ENCODE measurements at regions not wholly inside any gene's neighbourhood (a gene's known extent, or its start where the extent isn't known, plus 50 kb on each side); places are given as distances from the start of the nearest gene placed in this dataset.

- ATAC-seq (no peak), DNase-seq (ENCODE audit: low spot score) (no peak)
- Mint-ChIP-seq H3K27me3 (ENCODE audit: low read depth) (no peaks in the 10 kb centered on the region; the same call in 1 of the 2 replicates), H3K27ac (no peak overlapping the region), H3K4me3 (no peak overlapping the region), H3K9me3 (no peaks in the 10 kb centered on the region), H3K36me3 (no peaks in the 10 kb centered on the region), H3K4me1 (peaks cover 18% of the 10 kb centered on the region)
- CTCF ChIA-PET, result no interaction called here
- POLR2A ChIA-PET, result no interaction called here
- no peak for TF ChIP-seq ZNF396 (CRISPR knock-in tag; IDR thresholded peaks at IDR 0.05; ENCODE audit: borderline replicate concordance)
- no peak for TF ChIP-seq ZBTB21 (CRISPR knock-in tag; IDR thresholded peaks at IDR 0.05; ENCODE audit: borderline replicate concordance)
- no peak for TF ChIP-seq ZNF281 (CRISPR knock-in tag; IDR thresholded peaks at IDR 0.05)
- no peak for TF ChIP-seq TP53 (CRISPR knock-in tag; IDR thresholded peaks at IDR 0.05)
- no peak for TF ChIP-seq NR1H2 (CRISPR knock-in tag; IDR thresholded peaks at IDR 0.05)
These were observed 59.9 kb upstream of the SKAP2 start for GRCh38 chr7:26924149-26924767.

GRCh38 chr7:26919906-26920493 lies 55.6 kb upstream of the SKAP2 start:
- Mint-ChIP-seq H3K9me3 (no peaks in the 10 kb centered on the region), H3K36me3 (no peaks in the 10 kb centered on the region), H3K4me3 (no peak overlapping the region), H3K27ac (no peak overlapping the region), H3K27me3 (ENCODE audit: low read depth) (no peaks in the 10 kb centered on the region; the same call in 1 of the 2 replicates), H3K4me1 (peaks cover 20% of the 10 kb centered on the region)
- DNase-seq (ENCODE audit: low spot score) (no peak), ATAC-seq (no peak)
- CTCF ChIA-PET, result interaction anchor here (0.6 kb wide), 1 partner anchor 10 kb away, joined by 3 read pairs; no protein-coding TSS in a partner anchor
- POLR2A ChIA-PET, result no interaction called here
- TF ChIP-seq NR1H2 (CRISPR knock-in tag; IDR thresholded peaks at IDR 0.05) (no peak), ZBTB43 (CRISPR knock-in tag; IDR thresholded peaks at IDR 0.05) (no peak), MYBL2 (CRISPR knock-in tag; IDR thresholded peaks at IDR 0.05) (no peak), TCF7 (CRISPR knock-in tag; IDR thresholded peaks at IDR 0.05; ENCODE audit: low read depth) (no peak), ELF4 (CRISPR knock-in tag; IDR thresholded peaks at IDR 0.05; ENCODE audit: low read depth) (no peak), ARID4B (CRISPR knock-in tag; IDR thresholded peaks at IDR 0.05; ENCODE audit: borderline replicate concordance) (no peak), HMGXB4 (CRISPR knock-in tag; IDR thresholded peaks at IDR 0.05) (no peak), GTF2I (CRISPR knock-in tag; conservative IDR thresholded peaks at IDR 0.05) (no peak), RORB (CRISPR knock-in tag; IDR thresholded peaks at IDR 0.05) (no peak), MAX (CRISPR knock-in tag; IDR thresholded peaks at IDR 0.05) (no peak), STAT6 (CRISPR knock-in tag; conservative IDR thresholded peaks at IDR 0.05; ENCODE audit: low read depth) (no peak)
- TF ChIP-seq, protein P1, sequence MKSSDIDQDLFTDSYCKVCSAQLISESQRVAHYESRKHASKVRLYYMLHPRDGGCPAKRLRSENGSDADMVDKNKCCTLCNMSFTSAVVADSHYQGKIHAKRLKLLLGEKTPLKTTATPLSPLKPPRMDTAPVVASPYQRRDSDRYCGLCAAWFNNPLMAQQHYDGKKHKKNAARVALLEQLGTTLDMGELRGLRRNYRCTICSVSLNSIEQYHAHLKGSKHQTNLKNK (CRISPR knock-in tag; IDR thresholded peaks at IDR 0.05), result no peak
- TF ChIP-seq, protein P2, sequence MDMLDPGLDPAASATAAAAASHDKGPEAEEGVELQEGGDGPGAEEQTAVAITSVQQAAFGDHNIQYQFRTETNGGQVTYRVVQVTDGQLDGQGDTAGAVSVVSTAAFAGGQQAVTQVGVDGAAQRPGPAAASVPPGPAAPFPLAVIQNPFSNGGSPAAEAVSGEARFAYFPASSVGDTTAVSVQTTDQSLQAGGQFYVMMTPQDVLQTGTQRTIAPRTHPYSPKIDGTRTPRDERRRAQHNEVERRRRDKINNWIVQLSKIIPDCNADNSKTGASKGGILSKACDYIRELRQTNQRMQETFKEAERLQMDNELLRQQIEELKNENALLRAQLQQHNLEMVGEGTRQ (CRISPR knock-in tag; IDR thresholded peaks at IDR 0.05), result no peak
